ENCODE measurements at regions not wholly inside any gene's neighbourhood (a gene's known extent, or its start where the extent isn't known, plus 50 kb on each side); places are given as distances from the start of the nearest gene placed in this dataset.

DNA sequence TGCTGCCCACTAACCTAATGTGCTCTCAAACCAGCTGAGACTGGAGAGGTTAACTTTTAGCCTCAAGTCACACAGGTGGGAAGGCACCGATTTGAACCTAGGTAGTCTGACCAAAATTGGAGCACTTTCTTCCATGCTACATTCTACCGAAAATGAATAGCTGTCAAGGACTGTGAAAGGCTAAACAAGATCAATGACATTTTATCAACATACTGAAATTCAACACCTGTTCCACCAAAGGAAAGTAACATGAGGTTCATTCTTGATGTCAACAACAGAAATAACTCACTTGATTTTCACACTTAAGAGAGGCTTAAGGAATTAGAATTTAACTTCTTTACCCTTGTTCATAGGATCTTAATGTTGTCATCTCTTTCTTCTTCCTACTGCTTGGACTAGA, 284.4 kb upstream of the MON1B start:
- Histone ChIP-seq H3K36me3 (ENCODE audit: insufficient read depth, low read length) (no peaks in the 10 kb centered on the region), H3K27me3 (ENCODE audit: insufficient read depth, low read length, poor library complexity, severe bottlenecking) (no peaks in the 10 kb centered on the region), H3K9me3 (ENCODE audit: low read length) (no peaks in the 10 kb centered on the region), H3K4me1 (ENCODE audit: insufficient read depth, low read length) (no peaks in the 10 kb centered on the region), H3K27ac (ENCODE audit: low read depth, low read length) (no peak overlapping the region), H3K4me3 (ENCODE audit: low read length) (no peak overlapping the region)
- H3K27ac Mint-ChIP-seq = no peak overlapping the region
- no peak overlapping the region for H3K4me3 Mint-ChIP-seq
- no peaks in the 10 kb centered on the region for H3K27me3 Mint-ChIP-seq
- ChIA-PET POLR2A (no interaction called here), CTCF (no interaction called here)
- no peaks in the 10 kb centered on the region for H3K4me1 Mint-ChIP-seq
- no peaks in the 10 kb centered on the region for H3K36me3 Mint-ChIP-seq
- DNase-seq = no peak
- H3K9me3 Mint-ChIP-seq = peaks cover 0 to 4% (median 3%) of the 10 kb centered on the region in 5 donors

DNA sequence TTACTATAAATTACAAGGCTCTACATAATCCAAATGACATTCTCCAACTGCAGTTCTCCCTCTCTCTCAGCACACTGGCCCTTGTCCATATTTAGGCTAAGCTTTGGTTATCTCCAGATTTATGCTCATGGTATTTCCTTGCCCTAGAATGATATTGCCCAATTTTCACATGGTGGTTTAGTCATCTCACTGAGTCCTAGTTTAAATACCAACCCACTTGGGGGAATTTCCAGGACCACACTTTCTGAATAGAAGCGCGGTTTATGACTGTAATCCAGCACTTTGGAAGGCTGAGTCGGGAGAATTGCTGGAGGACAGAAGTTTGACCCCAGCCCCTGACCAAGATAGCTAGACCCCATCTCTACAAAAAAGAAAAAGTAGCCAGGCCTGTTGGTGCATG, 280.1 kb upstream of the MON1B start:
- Histone ChIP-seq H3K27me3 (ENCODE audit: insufficient read depth, low read length, poor library complexity, severe bottlenecking) (no peaks in the 10 kb centered on the region), H3K36me3 (ENCODE audit: insufficient read depth, low read length) (no peaks in the 10 kb centered on the region), H3K4me3 (ENCODE audit: low read length) (no peak overlapping the region), H3K27ac (ENCODE audit: low read depth, low read length) (no peak overlapping the region), H3K4me1 (ENCODE audit: insufficient read depth, low read length) (no peaks in the 10 kb centered on the region), H3K9me3 (ENCODE audit: low read length) (no peaks in the 10 kb centered on the region)
- no peaks in the 10 kb centered on the region for H3K4me1 Mint-ChIP-seq
- H3K27ac Mint-ChIP-seq = no peak overlapping the region
- no peak overlapping the region for H3K4me3 Mint-ChIP-seq
- DNase-seq = no peak
- ChIA-PET POLR2A (no interaction called here), CTCF (no interaction called here)
- no peaks in the 10 kb centered on the region for H3K27me3 Mint-ChIP-seq
- peaks cover 0 to 13% (median 3%) of the 10 kb centered on the region in 5 donors for H3K9me3 Mint-ChIP-seq
- no peaks in the 10 kb centered on the region for H3K36me3 Mint-ChIP-seq

DNA sequence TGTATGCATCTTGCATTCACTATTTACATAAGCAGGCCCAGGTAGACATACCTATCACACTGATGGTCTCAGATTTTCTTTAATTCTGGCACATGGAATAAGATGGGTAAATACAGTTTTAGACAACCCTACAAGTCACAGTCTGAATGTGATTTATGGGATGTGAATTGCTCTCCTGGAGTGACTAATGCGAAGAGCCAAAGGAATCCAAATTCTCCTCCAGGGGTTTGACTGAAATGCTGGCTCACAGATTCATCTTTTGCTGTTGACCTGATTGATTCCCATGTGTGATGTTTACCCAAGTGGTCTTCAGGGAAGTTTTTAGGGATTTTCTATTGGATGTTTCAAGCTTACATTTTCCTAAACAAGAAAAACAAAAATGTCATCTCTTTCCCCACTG, 277.9 kb upstream of the MON1B start:
- Histone ChIP-seq H3K27ac (ENCODE audit: low read depth, low read length) (no peak overlapping the region), H3K9me3 (ENCODE audit: low read length) (no peaks in the 10 kb centered on the region), H3K4me3 (ENCODE audit: low read length) (no peak overlapping the region), H3K27me3 (ENCODE audit: insufficient read depth, low read length, poor library complexity, severe bottlenecking) (no peaks in the 10 kb centered on the region), H3K36me3 (ENCODE audit: insufficient read depth, low read length) (no peaks in the 10 kb centered on the region), H3K4me1 (ENCODE audit: insufficient read depth, low read length) (no peaks in the 10 kb centered on the region)
- Mint-ChIP-seq H3K27me3 (no peaks in the 10 kb centered on the region), H3K4me3 (no peak overlapping the region), H3K4me1 (no peaks in the 10 kb centered on the region), H3K27ac (no peak overlapping the region), H3K9me3 (peaks cover 0 to 11% (median 3%) of the 10 kb centered on the region in 5 donors), H3K36me3 (peaks cover 0 to 2% (median 0%) of the 10 kb centered on the region in 3 donors)
- POLR2A ChIA-PET = no interaction called here
- CTCF ChIA-PET = no interaction called here
- no peak for DNase-seq

DNA sequence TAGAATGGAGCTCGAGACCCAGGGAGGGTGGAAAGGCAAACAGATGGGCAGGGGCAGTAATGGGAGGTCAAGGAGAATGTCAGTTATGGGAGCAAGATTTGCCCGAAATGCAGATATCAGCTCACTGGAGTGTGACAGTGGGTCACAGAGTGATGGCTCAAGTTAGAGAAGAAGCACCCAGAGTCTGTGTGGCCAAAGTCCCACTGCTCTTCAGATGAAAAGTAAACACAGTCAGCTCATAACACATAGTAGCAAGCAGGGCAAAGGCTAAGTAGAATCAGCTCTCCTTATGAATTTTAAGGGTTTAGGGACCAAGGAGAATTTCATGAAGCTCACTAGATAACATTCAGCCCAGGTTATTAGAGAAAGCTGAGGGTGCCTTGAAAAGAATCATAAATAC, 264.9 kb upstream of the MON1B start:
- Histone ChIP-seq H3K9me3 (ENCODE audit: low read length) (no peaks in the 10 kb centered on the region), H3K27ac (ENCODE audit: low read depth, low read length) (no peak overlapping the region), H3K4me1 (ENCODE audit: insufficient read depth, low read length) (no peaks in the 10 kb centered on the region), H3K27me3 (ENCODE audit: insufficient read depth, low read length, poor library complexity, severe bottlenecking) (no peaks in the 10 kb centered on the region), H3K36me3 (ENCODE audit: insufficient read depth, low read length) (no peaks in the 10 kb centered on the region), H3K4me3 (ENCODE audit: low read length) (no peak overlapping the region)
- H3K9me3 Mint-ChIP-seq = peaks cover 2 to 13% (median 10%) of the 10 kb centered on the region in 5 donors
- DNase-seq = no peak
- H3K36me3 Mint-ChIP-seq = no peaks in the 10 kb centered on the region
- ChIA-PET POLR2A (no interaction called here), CTCF (no interaction called here)
- no peaks in the 10 kb centered on the region for H3K4me1 Mint-ChIP-seq
- H3K27me3 Mint-ChIP-seq = no peaks in the 10 kb centered on the region
- H3K27ac Mint-ChIP-seq = no peak overlapping the region
- H3K4me3 Mint-ChIP-seq = no peak overlapping the region

DNA sequence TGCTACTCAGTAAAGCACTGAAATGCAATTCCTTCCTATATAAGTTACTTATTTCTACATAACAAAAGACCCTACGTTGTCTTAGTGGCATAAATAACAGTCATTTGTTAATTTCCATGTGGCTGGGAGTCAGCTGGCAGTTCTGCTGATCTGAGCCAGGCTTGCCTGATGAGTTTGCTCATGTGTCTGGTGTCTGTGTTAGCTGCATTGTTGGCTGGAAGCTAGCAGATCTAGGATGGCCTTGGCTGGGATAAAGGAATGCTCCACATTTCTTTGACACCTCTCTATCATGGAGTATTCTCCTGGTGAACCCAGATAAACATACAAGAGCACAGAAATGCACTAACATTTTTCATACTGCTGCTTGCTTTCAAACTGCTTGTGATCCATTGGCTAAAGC, 264.4 kb upstream of the MON1B start:
- Mint-ChIP-seq H3K36me3 (no peaks in the 10 kb centered on the region), H3K27ac (no peak overlapping the region), H3K4me3 (no peak overlapping the region), H3K4me1 (no peaks in the 10 kb centered on the region), H3K27me3 (no peaks in the 10 kb centered on the region), H3K9me3 (peaks cover 2 to 13% (median 7%) of the 10 kb centered on the region in 5 donors)
- ChIA-PET POLR2A (no interaction called here), CTCF (no interaction called here)
- Histone ChIP-seq H3K27me3 (ENCODE audit: insufficient read depth, low read length, poor library complexity, severe bottlenecking) (no peaks in the 10 kb centered on the region), H3K4me1 (ENCODE audit: insufficient read depth, low read length) (no peaks in the 10 kb centered on the region), H3K27ac (ENCODE audit: low read depth, low read length) (no peak overlapping the region), H3K9me3 (ENCODE audit: low read length) (no peaks in the 10 kb centered on the region), H3K4me3 (ENCODE audit: low read length) (no peak overlapping the region), H3K36me3 (ENCODE audit: insufficient read depth, low read length) (no peaks in the 10 kb centered on the region)
- no peak for DNase-seq

DNA sequence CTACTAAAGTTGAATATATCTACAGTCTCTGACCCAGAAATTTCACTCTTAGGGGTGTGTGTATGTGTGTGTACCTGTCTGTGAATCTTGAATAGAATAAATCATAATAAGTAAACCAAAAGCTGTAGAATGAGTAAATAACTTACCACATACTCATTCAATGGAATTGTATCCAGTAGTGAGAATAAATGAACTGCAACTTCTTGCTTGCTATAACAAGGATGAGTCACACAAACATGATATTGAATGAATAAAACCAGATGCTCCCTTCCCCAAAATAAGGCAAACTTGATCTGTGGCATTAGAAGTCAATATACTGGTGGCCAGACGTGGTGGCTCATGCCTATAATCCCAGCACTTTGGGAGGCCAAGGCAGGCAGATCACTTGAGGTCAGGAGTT, 259.8 kb upstream of the MON1B start:
- H3K36me3 ChIP-seq (ENCODE audit: insufficient read depth, low read length) = no peaks in the 10 kb centered on the region
- no peaks in the 10 kb centered on the region for H3K4me1 Mint-ChIP-seq
- CTCF ChIA-PET = no interaction called here
- H3K27ac ChIP-seq (ENCODE audit: low read depth, low read length) = no peak overlapping the region
- H3K9me3 ChIP-seq (ENCODE audit: low read length) = no peaks in the 10 kb centered on the region
- H3K4me3 ChIP-seq (ENCODE audit: low read length) = no peak overlapping the region
- H3K27me3 ChIP-seq (ENCODE audit: insufficient read depth, low read length, poor library complexity, severe bottlenecking) = no peaks in the 10 kb centered on the region
- H3K4me3 Mint-ChIP-seq = no peak overlapping the region
- no peaks in the 10 kb centered on the region for H3K36me3 Mint-ChIP-seq
- POLR2A ChIA-PET = no interaction called here
- no peaks in the 10 kb centered on the region for H3K27me3 Mint-ChIP-seq
- no peak for DNase-seq
- H3K27ac Mint-ChIP-seq = no peak overlapping the region
- H3K4me1 ChIP-seq (ENCODE audit: insufficient read depth, low read length) = no peaks in the 10 kb centered on the region
- peaks cover 4 to 14% (median 11%) of the 10 kb centered on the region in 5 donors for H3K9me3 Mint-ChIP-seq

DNA sequence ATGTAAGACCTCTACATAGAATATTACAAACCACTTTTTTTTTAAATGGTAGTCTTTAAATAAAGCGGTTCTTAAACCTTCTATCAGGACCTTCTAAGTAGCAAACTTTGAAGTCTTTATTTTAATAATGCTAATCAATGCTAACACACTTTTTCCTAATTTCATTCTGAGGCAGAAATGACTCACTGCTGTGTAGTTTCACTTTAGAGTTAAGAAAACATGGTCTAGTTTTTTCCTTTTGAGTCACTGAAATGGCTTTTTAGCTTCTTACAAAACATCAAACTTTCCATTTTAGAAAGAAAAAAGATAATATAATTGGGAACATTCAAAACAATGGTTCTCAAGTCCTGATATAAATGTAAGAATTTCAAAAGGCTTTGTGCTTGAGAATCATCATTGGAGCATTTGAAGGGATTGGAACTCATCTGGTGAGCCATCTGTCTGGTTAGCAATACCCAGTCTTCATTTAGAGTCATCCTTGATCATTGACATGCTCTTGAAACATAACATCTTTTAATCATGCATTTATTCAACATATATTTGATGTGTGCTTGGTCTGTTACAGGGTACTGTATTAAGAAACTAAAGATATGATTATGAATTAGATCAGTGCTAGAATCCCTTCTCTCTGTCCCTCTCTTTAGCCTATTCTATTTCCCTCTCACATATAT, 258.3 kb upstream of the MON1B start:
- Histone ChIP-seq H3K4me1 (ENCODE audit: insufficient read depth, low read length) (no peaks in the 10 kb centered on the region), H3K4me3 (ENCODE audit: low read length) (no peak overlapping the region), H3K36me3 (ENCODE audit: insufficient read depth, low read length) (no peaks in the 10 kb centered on the region), H3K27ac (ENCODE audit: low read depth, low read length) (no peak overlapping the region), H3K9me3 (ENCODE audit: low read length) (no peaks in the 10 kb centered on the region), H3K27me3 (ENCODE audit: insufficient read depth, low read length, poor library complexity, severe bottlenecking) (no peaks in the 10 kb centered on the region)
- Mint-ChIP-seq H3K4me3 (no peak overlapping the region), H3K27me3 (no peaks in the 10 kb centered on the region), H3K9me3 (peaks cover 3 to 14% (median 5%) of the 10 kb centered on the region in 5 donors), H3K27ac (no peak overlapping the region), H3K36me3 (no peaks in the 10 kb centered on the region), H3K4me1 (no peaks in the 10 kb centered on the region)
- ChIA-PET CTCF (no interaction called here), POLR2A (no interaction called here)
- DNase-seq = no peak

DNA sequence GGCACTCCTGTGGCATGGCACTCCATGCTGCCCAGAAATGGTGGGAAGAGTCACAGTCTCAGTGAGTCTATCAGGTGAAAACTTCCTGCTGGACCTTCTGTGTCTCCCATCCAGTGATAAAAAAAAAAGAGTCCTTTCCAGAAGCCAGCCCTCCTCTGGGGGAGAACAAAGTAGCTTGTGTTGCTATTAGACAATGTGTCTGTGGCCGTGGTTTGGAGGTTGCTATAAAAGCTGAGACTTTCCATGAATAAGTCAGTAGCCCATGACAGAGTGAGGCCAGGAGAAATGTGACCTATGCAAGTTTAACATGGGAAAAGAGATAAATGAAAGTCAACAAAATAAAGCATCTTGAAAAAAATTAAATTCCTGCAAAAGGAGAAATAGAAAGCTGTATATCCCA, 250.7 kb upstream of the MON1B start:
- H3K9me3 Mint-ChIP-seq = peaks cover 0 to 18% (median 5%) of the 10 kb centered on the region in 5 donors
- H3K36me3 Mint-ChIP-seq = no peaks in the 10 kb centered on the region
- H3K4me3 Mint-ChIP-seq = no peak overlapping the region
- DNase-seq = no peak
- Histone ChIP-seq H3K9me3 (ENCODE audit: low read length) (no peaks in the 10 kb centered on the region), H3K4me3 (ENCODE audit: low read length) (no peak overlapping the region), H3K27me3 (ENCODE audit: insufficient read depth, low read length, poor library complexity, severe bottlenecking) (no peaks in the 10 kb centered on the region), H3K27ac (ENCODE audit: low read depth, low read length) (no peak overlapping the region), H3K36me3 (ENCODE audit: insufficient read depth, low read length) (no peaks in the 10 kb centered on the region), H3K4me1 (ENCODE audit: insufficient read depth, low read length) (no peaks in the 10 kb centered on the region)
- no peaks in the 10 kb centered on the region for H3K4me1 Mint-ChIP-seq
- CTCF ChIA-PET = no interaction called here
- no peak overlapping the region for H3K27ac Mint-ChIP-seq
- H3K27me3 Mint-ChIP-seq = no peaks in the 10 kb centered on the region
- POLR2A ChIA-PET = no interaction called here

DNA sequence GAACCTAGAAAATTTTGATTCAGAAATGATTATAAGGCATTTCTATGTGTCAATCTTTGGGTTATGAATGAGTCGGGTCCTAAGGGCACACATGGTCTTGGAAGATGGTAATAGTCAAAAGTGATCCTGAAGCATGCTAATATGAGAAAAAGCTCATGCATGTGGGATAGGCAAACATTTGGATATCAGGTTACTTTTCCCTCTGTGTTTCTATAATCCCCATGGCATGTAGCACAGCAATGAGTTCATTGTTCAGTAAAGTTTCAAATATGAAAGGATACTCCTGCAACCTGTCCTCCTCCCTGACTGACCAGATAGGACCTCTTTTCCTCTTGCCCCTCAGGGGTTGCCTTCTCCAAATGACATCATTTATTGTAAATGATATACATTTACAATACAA, 249.9 kb upstream of the MON1B start:
- POLR2A ChIA-PET = no interaction called here
- H3K9me3 ChIP-seq (ENCODE audit: low read length) = no peaks in the 10 kb centered on the region
- CTCF ChIA-PET = no interaction called here
- no peak overlapping the region for H3K4me3 ChIP-seq (ENCODE audit: low read length)
- no peak overlapping the region for H3K27ac Mint-ChIP-seq
- H3K9me3 Mint-ChIP-seq = peaks cover 0 to 15% (median 5%) of the 10 kb centered on the region in 5 donors
- no peak for DNase-seq
- H3K27ac ChIP-seq (ENCODE audit: low read depth, low read length) = no peak overlapping the region
- no peaks in the 10 kb centered on the region for H3K4me1 ChIP-seq (ENCODE audit: insufficient read depth, low read length)
- H3K36me3 Mint-ChIP-seq = no peaks in the 10 kb centered on the region
- H3K4me1 Mint-ChIP-seq = no peaks in the 10 kb centered on the region
- no peaks in the 10 kb centered on the region for H3K36me3 ChIP-seq (ENCODE audit: insufficient read depth, low read length)
- no peak overlapping the region for H3K4me3 Mint-ChIP-seq
- H3K27me3 ChIP-seq (ENCODE audit: insufficient read depth, low read length, poor library complexity, severe bottlenecking) = no peaks in the 10 kb centered on the region
- no peaks in the 10 kb centered on the region for H3K27me3 Mint-ChIP-seq
